ENCODE measurements at regions not wholly inside any gene's neighbourhood (a gene's known extent, or its start where the extent isn't known, plus 50 kb on each side); places are given as distances from the start of the nearest gene placed in this dataset.

- no peak for TF ChIP-seq CTCF (IDR thresholded peaks at IDR 0.05)
- no peak for TF ChIP-seq POLR2AphosphoS5 (IDR thresholded peaks at IDR 0.05)
- TF ChIP-seq POLR2A (IDR thresholded peaks at IDR 0.05), result no peak
Measured at GRCh38 chr18:61679836-61680235, 213.0 kb downstream of the RNF152 start.
